ENCODE measurements at regions not wholly inside any gene's neighbourhood (a gene's known extent, or its start where the extent isn't known, plus 50 kb on each side); places are given as distances from the start of the nearest gene placed in this dataset.

DNA sequence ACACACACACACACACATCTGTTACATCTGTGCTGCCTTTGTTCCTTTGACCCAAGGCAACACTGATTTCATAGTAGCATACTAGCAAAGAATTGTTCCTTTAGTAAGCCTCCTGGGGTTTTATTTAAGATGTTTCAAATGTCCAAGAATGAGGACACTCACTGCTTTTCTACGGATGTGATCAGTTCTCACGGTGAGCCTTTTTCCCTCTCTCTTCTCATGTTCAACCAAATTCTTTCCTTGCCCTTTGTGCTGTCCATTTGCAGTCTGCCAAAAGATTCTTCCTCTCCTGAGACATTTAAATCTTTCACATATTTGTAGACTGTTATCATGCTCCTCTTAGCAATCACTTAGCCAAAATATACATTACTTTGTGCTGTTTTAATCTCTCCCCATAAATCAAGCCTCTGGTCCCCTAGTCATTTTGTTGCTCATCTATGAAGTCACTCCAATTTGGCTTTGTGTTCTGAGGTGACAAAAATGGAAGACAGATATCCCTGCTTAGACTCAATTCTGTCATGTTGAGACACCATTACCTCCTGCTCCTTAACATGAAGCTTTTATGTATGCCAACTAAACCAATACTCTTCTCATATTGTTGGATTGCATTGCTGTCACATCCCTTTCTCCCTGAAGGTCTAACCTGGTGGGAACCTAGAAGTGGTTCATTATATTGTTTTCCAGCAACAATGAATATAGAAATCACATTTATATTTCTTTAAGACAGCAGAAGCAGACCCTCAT is 1605.3 kb upstream of the ACVR2A start:
- no peak for DNase-seq

DNA sequence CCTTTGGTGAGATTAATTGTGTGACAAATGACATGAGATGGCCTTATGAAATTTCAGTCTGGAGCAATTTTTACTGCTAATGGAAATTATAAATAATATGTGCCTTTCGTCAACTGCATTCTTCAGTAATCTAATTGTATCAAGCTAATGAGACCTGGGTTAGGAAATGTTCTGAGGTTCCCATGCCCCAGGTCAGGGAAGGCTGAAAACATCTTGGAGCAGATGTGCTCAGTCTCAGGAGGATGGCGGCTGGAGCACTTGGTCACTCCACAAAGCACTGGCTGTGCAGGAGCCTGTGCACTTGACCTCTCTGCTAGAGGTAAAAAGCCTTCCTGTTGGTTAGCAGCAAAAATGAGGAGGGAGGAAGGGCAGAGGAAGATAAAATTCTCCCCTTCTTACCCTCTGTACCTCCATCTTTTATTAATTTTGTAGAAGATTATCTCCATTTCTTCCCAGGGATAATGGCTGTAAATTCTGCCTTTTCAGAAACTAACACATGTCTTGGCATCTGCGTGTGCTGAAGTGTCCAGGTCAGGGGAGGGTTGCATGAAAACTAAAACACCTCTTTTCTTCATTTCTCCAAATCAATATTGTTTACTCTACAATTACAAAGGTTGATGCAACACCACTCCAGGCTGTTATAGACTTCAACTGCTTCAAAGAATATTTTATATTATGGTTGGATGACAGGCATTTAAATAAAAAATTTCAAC is 1606.4 kb upstream of the ACVR2A start:
- no peak for DNase-seq

GRCh38 chr2:146235158-146235557 is 1609.7 kb upstream of the ACVR2A start:
- no peak for DNase-seq

GRCh38 chr2:146229508-146230155 is 1615.2 kb upstream of the ACVR2A start:
- no peak for DNase-seq

GRCh38 chr2:146228466-146229058 is 1616.3 kb upstream of the ACVR2A start:
- peak; percentile 2 for DNase-seq

DNA sequence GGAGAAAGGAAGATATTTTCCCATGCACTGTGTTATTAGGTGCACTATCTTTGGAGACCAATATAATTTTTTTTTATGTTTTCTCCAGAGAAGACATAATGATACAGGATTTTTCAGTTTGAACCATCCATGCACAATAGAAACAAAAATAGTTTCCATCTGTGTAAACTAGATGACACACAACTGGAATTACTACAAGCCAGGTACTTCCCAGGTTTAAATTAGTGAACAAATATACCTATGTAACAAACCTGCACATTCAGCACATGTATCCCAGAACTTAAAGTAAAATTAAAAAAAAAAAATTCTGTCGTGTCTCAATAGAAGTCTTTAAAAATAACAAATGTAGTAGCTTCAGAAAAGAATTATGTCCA is 1616.8 kb upstream of the ACVR2A start:
- no peak for DNase-seq

DNA sequence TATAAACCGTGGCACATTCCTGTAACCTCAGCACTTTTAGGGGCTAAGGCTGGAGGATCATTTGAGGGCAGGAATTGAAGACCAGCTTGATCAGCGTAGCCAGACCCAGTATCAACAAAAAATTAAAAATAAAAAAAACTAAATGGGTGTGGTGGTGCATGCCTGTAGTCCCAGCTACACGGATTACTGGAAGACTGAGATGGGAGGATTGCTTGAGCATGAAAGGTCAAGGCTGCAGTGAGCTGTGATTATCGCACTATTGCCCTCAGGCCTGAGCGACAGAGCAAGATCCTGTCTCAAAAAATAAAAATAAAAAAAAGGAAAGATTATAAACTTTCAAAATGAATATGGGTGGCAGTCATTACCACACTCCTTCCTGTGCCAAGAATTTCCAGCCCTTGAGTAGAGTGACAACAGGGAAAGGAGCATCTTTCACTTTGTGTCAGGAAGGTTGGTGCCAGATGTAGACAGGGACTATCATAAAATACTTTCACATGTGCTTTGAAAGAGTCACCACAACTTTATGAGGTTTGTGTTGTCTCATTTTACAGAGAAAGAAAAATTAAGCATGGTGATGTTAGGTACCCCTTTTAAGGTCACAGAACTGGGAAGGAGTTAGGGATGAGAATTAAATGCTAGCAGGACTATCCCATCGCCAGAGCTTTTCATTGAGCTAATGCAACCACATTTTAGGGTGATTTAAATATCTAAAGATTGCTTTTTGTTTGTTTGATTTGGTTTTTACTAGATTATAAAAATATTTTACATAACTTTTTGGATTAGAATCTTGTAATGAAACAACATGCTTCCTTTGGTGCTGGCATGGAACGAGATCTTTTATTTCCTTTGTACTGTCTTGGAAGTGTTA is 1617.4 kb upstream of the ACVR2A start:
- DNase-seq: no peak

- DNase-seq: no peak
Measured at GRCh38 chr2:146226077-146226476, 1618.8 kb upstream of the ACVR2A start.

DNA sequence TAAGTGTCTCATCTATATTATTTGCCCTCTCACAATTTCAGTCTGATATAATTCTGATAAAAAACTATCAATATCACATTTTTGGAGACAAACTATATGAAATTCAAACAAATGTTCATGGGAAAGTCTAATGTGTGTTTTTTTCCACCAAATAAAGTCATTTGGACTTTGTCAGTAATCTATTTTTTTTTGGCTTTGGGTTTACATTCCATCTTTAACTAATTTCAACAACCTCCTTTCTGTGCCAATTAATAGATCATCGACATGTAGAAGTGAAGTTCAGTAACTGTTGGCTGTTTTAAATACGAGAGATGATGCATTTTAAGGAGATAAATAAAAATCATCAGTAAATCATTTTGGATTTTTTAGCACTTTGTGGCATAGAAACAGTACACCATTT is 1623.0 kb upstream of the ACVR2A start:
- no peak for DNase-seq

GRCh38 chr2:146220957-146221356 is 1623.9 kb upstream of the ACVR2A start:
- DNase-seq: no peak

GRCh38 chr2:146214394-146214929 is 1630.4 kb upstream of the ACVR2A start:
- no peak for DNase-seq

GRCh38 chr2:146213674-146214073 is 1631.2 kb upstream of the ACVR2A start:
- DNase-seq: no peak

- no peak for DNase-seq
Measured at GRCh38 chr2:146212602-146213001, 1632.2 kb upstream of the ACVR2A start.

DNA sequence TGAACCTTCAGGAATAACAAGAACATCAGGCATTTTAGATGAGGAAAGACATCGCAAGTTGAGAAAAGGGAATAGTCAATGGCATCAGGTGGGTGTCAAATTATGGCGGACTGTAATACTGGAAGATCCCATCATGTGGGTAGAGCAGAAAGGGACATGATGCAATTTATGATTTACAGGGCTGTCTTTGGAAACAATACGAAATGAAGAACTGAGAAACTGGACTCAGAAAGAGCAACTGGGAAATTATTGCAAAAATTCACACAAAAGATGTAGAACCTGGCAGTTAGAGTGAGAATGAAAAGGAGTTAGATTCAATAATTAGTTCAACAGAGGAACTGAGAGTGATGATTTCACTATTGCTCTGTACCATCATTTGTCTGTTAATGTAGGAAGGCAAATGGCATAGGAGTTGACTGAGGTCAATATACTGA is 1635.0 kb upstream of the ACVR2A start:
- DNase-seq: no peak

DNA sequence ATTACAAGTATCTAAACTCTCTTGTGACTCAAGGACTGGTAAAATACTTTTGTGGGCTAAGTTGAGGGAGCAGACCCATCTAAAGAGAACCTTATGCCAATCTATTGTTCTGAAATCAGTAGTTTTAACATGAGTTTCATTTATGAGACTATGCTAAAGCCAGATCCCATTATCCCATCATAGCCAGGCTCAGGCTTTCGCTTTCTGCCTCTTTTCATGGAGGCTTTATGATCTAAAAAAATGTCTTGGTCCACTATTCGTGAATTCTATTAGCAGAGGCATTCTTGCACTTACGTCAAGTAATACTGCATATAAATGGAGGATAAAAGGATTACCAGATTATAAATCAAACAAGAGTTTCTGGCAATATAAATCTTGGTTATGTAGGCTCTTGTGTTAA is 1636.9 kb upstream of the ACVR2A start:
- DNase-seq: no peak

- no peak for DNase-seq
Measured at GRCh38 chr2:146207417-146207816, 1637.4 kb upstream of the ACVR2A start.

- DNase-seq: no peak
Measured at GRCh38 chr2:146203064-146203624, 1641.7 kb upstream of the ACVR2A start.

- no peak for DNase-seq
Measured at GRCh38 chr2:146193619-146194018, 1651.2 kb upstream of the ACVR2A start.

GRCh38 chr2:146189541-146189940 is 1655.3 kb upstream of the ACVR2A start:
- DNase-seq: no peak

DNA sequence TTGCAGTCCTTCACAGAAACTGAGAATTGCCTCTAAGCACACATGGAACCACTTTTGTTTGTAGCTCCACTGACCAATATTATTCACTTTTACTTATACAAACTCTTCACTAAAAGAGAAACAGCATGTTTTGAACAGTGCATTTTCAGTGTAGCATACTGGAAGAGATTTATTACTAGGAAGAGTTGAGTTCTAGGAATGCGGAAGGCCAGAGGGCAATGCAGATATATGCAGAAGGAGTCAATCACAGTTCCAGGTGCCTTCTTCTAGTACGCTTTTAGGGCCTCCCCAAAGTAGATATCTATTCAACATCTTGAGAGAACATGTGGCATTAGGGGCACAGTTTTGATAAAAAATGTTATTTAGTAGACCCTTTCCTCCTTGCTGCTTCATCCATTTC is 1654.0 kb upstream of the ZEB2 start:
- DNase-seq: no peak

DNA sequence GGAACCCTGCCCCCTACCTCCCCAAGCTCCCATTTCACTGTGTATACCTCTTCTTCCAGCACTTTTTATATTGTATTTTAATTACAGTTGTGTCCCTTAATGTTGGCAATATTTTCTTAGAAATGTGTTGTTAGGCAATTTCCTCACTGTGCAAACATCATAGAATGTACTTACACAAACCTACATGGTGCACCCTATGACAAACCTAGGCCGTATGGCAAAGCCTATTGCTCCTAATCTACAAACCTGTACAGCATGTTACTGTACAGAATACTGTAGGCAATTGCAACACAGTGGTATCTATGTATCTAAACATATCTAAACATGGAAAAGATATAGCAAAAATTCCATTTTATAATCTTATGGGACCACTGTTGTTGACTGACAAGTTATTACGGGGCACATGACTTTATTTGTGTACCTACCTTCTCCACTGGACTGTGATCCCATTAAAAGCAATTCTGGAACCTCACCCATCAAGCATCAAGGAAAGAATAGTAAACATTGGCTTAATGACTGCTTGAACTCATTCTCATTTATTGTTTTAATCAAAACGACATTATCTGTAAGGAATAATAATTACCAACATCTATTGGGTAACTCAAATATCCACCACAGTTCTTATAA is 1641.5 kb upstream of the ZEB2 start:
- no peak for DNase-seq

Measured in hematopoietic multipotent progenitor cell treated with erythropoietin and hydrocortisone succinate and interleukin-3 and kit ligand, for 6 days (in vitro differentiated cells).